ENCODE measurements at regions not wholly inside any gene's neighbourhood (a gene's known extent, or its start where the extent isn't known, plus 50 kb on each side); places are given as distances from the start of the nearest gene placed in this dataset.

DNA sequence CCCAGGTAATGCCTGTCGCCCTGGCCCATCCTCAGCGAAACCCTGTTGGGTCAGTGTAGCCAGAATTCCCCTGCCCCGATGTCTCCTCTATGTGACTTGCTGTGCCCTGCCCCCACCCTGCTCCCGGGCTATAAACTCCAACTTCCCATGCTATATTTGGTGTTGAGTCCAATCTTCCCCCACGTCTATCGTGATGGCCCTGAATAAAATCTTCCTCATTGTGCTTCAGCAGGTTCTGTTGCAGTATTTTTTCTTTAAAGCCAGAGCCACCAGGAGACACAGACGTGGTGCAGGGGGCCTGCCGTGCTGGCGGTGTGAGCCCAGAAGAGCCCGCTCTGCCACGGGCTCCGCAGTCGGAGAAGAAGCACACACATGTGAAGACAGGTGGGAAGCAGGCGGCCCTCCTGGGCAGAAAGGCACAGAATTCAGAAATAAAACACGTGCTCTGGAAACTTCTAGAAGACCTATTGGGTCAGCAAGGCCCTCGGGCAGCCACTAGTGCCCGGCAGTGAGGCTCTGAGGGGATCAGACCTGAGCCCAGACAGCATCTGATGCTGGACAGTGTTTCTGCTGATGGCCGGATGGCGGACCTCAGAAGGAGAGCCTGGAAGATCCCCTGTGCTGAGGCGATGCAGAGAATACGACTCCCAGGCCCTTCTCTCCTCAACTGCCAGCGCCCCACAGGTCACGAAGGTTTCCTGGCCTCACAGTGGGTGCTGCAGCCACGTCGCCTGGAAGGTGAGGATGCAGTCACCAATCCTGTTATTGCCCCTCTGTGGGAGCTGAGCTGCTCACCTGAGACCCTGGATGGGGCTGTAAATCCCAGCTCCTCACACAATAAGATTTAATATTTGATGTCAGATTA is 501.9 kb downstream of the BRD1 start:
- peaks cover 10% of the 10 kb centered on the region for H3K27me3 ChIP-seq

DNA sequence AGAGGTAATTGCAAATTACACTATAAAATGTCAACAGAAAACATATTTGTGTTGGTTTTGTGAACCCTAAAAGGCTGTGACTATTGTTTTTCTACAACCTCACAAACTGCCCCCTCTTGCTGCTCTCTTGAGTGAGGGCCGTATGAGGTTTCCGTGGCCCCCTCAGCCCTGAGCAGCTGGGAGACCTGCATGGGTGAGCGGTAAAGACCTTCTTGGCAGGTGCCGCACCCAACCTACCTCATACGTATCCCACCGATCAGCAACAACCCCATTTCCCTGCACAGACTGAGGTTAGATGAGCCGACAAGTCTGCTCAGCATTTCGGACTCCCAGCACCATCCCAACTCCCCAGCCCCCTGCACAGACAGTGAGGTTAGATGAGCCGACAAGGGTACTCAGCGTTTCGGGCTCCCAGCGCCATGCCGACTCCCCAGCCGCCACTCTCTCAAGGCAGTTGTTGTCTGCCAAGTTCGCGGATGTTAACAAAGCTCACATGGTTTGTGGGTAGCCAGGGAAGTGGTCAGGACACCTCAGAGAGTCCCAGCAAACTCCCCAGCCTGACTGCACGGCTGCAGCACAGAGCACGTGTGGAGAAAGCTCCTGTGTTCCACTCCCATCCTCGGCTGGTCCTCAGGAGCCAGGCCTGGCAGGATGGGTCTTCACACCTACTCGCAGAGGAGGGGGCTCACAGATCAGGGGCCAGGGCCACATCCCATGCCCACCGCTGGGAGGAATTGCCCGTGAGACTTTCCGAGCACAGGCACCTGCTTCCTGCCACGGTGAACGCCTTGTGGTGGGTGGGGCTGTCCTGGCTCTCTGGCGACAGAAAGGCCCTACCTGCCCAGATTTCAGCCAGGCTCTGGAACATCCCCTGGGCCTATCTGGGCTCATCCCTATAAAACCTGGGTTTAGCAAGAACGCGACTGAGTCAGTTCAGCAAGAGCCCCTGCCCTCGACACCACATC is 502.9 kb downstream of the BRD1 start:
- DNase-seq, result peak in 1 of 7 donors; percentile 30
- WGBS, 4 donors, result 79 to 93% (median 80%) methylated on average over 12 to 29 of the region's 29 CpGs
- intact Hi-C loops (cut with DNase I), result no loop called here
- Histone ChIP-seq H3K4me1 (replicated peaks in 1 of 2) (no peaks in the 10 kb centered on the region), H3K27me3 (peaks cover 10% of the 10 kb centered on the region), H3K4me3 (no peak overlapping the region), H3K27ac (no peak overlapping the region), H3K36me3 (replicated peaks in 1 of 2) (no peaks in the 10 kb centered on the region), H3K9me3 (replicated peaks in 1 of 3) (no peaks in the 10 kb centered on the region)
- TF ChIP-seq POLR2A (IDR thresholded peaks at IDR 0.05), result no peak
- TF ChIP-seq, protein P1, sequence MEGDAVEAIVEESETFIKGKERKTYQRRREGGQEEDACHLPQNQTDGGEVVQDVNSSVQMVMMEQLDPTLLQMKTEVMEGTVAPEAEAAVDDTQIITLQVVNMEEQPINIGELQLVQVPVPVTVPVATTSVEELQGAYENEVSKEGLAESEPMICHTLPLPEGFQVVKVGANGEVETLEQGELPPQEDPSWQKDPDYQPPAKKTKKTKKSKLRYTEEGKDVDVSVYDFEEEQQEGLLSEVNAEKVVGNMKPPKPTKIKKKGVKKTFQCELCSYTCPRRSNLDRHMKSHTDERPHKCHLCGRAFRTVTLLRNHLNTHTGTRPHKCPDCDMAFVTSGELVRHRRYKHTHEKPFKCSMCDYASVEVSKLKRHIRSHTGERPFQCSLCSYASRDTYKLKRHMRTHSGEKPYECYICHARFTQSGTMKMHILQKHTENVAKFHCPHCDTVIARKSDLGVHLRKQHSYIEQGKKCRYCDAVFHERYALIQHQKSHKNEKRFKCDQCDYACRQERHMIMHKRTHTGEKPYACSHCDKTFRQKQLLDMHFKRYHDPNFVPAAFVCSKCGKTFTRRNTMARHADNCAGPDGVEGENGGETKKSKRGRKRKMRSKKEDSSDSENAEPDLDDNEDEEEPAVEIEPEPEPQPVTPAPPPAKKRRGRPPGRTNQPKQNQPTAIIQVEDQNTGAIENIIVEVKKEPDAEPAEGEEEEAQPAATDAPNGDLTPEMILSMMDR (IDR thresholded peaks at IDR 0.05), result no peak

More for the DNA sequence above, 501.9 kb downstream of the BRD1 start:
- H3K4me3 ChIP-seq, result no peak overlapping the region
- WGBS, 4 donors, result 80 to 83% (median 81%) methylated on average over 22 to 25 of the region's 25 CpGs
- peak in 1 of 7 donors; percentile 24 for DNase-seq
- H3K4me1 ChIP-seq (replicated peaks in 1 of 2), result no peaks in the 10 kb centered on the region
- H3K9me3 ChIP-seq (replicated peaks in 1 of 3), result no peaks in the 10 kb centered on the region
- intact Hi-C loops (cut with DNase I), result no loop called here
- no peak for TF ChIP-seq POLR2A (IDR thresholded peaks at IDR 0.05)
- TF ChIP-seq, protein P1 (IDR thresholded peaks at IDR 0.05), result no peak
- no peaks in the 10 kb centered on the region for H3K36me3 ChIP-seq (replicated peaks in 1 of 2)
- no peak overlapping the region for H3K27ac ChIP-seq

DNA sequence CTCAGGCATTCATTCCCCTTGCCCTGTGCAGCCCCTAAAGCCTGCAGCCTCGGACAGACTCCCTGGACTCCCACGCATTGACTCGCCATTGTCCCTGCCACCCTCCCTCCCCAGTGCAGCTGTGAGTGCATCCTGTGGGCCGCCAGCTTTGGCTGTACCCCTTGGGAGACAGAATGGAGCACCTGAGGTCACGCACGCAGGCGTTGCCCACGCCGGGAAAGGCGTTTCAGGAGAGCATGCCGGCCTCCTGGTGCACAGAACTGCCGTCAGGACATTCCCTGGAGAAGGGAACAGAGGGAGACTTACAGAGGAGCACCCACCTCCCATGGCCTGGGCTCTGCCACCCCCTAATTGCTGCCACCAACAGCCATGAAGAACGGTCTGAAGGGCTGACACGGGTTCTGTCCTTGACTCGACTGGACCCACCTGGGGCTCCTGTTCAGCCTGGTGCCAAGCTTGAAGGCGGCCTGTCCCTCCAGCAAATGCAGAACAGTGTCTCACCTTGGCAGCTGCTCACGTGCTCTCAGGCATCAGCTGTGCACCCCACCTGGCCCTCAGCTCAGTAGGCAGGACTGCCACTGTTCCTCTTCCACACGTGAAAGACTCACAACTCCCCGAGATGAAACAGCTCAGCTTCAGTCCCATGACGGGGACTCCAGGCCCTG is 503.8 kb downstream of the BRD1 start:
- H3K27me3 ChIP-seq, result peaks cover 10% of the 10 kb centered on the region
- no peaks in the 10 kb centered on the region for H3K9me3 ChIP-seq (replicated peaks in 1 of 3)
- H3K4me3 ChIP-seq, result no peak overlapping the region
- no peaks in the 10 kb centered on the region for H3K36me3 ChIP-seq (replicated peaks in 1 of 2)
- TF ChIP-seq, protein P1 (IDR thresholded peaks at IDR 0.05), result no peak
- no peak for TF ChIP-seq POLR2A (IDR thresholded peaks at IDR 0.05)
- 70 to 78% (median 73%) methylated on average over 6 to 20 of the region's 20 CpGs for WGBS, 4 donors
- no peak overlapping the region for H3K27ac ChIP-seq
- peak in 1 of 7 donors; percentile 25 for DNase-seq
- H3K4me1 ChIP-seq (replicated peaks in 1 of 2), result no peaks in the 10 kb centered on the region
- intact Hi-C loops (cut with DNase I), result no loop called here

All from adrenal gland (tissue), 9 donors.